ENCODE measurements at regions not wholly inside any gene's neighbourhood (a gene's known extent, or its start where the extent isn't known, plus 50 kb on each side); places are given as distances from the start of the nearest gene placed in this dataset.

DNA sequence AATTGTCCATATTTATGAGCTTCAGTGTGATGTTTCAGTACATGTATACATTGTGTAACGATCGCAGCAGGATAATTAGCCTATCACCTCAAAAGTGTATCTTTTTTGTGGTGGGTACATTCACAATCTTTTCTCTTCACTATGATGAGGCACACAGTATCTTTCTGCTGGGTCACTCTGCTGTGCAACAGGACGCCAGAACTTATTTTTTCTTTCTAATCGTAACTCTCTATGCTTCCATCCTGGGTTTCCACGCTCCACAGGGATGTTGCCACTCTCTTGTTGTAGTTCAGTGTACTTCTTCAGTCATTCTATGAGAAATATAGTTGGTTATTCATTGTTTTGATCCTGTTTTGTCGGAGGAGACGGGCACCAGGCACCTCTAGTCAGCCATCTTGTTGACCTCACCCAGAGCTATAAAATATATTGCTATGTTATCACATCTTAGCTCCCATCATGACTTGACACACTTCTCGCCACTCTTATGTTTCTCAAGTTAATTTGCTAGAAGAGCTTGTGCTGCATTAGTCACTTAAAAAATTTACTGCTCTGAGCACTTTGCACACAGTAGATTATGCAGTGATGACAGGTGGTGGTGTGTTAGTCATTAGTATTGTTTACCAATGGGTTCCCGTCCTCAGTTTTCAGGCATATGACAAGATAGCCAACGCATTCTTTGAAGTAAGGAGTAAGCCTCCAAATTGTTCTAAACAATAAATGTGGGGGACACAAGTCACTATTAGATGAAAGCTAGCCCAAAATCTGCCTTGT lies 1002.7 kb upstream of the PCDH7 start:
- DNase-seq (ENCODE audit: low read depth) = peak; percentile 61
- TF ChIP-seq, protein P1, sequence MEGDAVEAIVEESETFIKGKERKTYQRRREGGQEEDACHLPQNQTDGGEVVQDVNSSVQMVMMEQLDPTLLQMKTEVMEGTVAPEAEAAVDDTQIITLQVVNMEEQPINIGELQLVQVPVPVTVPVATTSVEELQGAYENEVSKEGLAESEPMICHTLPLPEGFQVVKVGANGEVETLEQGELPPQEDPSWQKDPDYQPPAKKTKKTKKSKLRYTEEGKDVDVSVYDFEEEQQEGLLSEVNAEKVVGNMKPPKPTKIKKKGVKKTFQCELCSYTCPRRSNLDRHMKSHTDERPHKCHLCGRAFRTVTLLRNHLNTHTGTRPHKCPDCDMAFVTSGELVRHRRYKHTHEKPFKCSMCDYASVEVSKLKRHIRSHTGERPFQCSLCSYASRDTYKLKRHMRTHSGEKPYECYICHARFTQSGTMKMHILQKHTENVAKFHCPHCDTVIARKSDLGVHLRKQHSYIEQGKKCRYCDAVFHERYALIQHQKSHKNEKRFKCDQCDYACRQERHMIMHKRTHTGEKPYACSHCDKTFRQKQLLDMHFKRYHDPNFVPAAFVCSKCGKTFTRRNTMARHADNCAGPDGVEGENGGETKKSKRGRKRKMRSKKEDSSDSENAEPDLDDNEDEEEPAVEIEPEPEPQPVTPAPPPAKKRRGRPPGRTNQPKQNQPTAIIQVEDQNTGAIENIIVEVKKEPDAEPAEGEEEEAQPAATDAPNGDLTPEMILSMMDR (IDR thresholded peaks at IDR 0.05; ENCODE audit: insufficient read depth, low read depth, low read length, missing control alignments) = no peak
- no peak overlapping the region for H3K4me3 ChIP-seq (ENCODE audit: low read length)

DNA sequence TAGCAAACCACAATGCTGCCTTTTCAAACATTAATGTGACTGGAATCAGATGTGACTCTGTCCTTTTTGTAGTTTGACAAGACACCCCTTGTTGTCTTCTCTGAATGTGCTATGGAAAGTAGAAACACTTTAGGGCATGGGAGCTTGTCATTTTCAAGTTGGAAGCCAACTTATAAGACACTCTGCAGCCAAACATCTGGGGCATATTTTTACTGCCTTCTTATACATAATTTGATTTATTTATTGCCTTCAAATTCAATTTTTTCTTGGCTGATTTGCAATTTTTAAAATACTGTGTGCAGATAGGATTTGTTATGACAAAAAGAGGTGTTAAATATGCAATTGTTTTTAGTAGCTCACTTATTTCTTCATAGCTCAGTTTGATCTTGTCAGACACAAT lies 1002.0 kb upstream of the PCDH7 start:
- DNase-seq (ENCODE audit: low read depth) = no peak
- TF ChIP-seq, protein P1 (IDR thresholded peaks at IDR 0.05; ENCODE audit: insufficient read depth, low read depth, low read length, missing control alignments) = no peak
- no peak overlapping the region for H3K4me3 ChIP-seq (ENCODE audit: low read length)

DNA sequence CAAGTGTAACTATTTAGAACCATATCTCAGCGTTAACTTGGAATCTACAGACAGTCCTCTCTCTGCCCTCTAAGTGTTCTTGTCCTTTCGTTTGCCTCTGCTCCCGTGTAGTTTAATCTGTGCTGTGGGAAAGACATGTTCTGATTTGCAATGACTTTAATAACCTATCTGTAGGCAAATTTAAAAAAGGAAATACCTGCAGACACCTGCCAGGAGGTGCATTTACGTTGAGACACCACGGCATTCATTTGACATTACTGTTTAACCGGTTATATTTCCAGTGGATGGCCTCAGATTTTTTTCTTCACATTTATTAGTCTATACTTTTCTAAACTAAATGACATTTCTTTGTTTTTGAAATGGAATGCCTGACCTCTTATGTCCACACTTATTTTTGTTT lies 997.9 kb upstream of the PCDH7 start:
- TF ChIP-seq, protein P1 (IDR thresholded peaks at IDR 0.05; ENCODE audit: insufficient read depth, low read depth, low read length, missing control alignments) = no peak
- no peak overlapping the region for H3K4me3 ChIP-seq (ENCODE audit: low read length)
- DNase-seq (ENCODE audit: low read depth) = peak; percentile 53

DNA sequence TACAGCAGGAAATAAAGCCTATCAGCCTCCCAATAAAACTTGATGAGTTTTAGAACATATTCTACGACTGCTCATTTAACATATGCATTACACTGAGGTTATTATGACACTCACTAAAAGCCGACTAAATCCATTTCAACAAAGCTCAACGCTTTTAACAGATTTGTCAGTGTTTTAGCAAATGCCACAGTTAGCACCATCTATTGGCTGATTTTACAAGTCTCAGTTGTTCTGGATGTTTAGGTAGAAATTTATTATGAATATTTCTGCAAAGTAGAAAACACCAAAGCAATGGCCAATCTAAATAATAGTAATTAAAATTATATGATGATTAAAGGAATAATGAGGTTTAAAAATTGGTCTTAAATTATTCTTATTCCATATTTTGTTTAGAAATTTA lies 993.2 kb upstream of the PCDH7 start:
- no peak for DNase-seq (ENCODE audit: low read depth)
- no peak overlapping the region for H3K4me3 ChIP-seq (ENCODE audit: low read length)
- TF ChIP-seq, protein P1 (IDR thresholded peaks at IDR 0.05; ENCODE audit: insufficient read depth, low read depth, low read length, missing control alignments) = no peak

DNA sequence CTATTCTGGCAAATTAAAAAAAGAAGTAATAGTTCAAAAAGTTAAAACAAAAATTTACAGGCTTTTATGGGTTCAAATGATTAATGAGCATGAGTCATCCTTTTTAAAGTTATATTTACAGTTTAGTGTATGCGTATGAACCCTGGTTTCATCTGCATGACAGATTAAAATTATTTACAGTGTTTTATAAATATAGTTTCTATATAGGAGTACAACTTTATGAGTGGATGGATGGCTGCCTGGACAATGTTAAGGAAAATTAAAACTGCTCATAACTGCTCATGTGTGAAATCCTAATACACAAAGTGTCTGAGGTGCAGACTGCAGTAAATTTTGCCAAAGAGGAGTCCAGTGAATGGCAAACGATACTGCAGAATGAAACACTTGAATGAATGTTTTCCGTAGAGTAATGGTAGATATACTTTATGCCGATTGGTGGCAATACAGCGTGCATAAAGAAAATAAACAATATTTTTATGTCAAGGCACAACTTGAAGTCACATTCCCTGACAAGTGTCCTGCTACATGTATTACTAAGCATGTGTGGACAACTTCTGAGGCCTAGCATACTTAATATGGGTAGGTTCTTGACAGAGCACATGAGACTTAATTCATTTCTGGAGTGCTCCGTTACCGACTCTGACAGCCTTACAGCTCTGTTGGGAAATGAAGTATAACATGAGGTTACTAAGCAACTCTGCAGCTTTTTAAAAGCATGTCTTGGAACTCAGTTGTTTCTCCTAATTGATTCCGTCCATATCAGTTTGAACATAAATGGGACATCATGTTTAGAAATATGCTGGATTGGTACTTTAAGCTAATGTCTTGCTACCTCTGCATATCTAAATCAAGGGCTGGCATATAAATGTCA lies 985.6 kb upstream of the PCDH7 start:
- TF ChIP-seq, protein P1 (IDR thresholded peaks at IDR 0.05; ENCODE audit: insufficient read depth, low read depth, low read length, missing control alignments) = no peak
- no peak overlapping the region for H3K4me3 ChIP-seq (ENCODE audit: low read length)
- no peak for DNase-seq (ENCODE audit: low read depth)

DNA sequence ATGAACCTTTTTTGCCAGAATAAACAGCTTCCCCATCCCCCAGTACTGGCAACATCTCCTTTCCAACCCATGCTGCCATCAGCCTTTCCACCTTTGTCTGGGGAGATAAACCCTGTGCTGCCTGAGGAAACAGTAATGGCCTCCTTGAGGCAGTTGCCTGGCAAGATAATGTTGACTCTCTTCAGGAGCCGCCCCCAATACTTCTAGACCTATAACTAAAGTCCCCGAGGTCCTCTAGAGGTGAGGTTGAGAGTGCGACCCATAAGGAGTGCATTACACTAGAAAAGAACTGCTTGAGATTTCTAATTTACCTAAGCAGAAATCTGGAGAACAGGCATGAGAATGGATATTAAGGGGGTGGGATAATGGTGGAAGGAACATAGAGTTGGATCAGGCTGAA lies 963.2 kb upstream of the PCDH7 start:
- DNase-seq (ENCODE audit: low read depth) = no peak
- H3K4me3 ChIP-seq (ENCODE audit: low read length) = no peak overlapping the region
- TF ChIP-seq, protein P1 (IDR thresholded peaks at IDR 0.05; ENCODE audit: insufficient read depth, low read depth, low read length, missing control alignments) = no peak

All from epithelial cell of esophagus (primary cell).